ENCODE measurements at regions not wholly inside any gene's neighbourhood (a gene's known extent, or its start where the extent isn't known, plus 50 kb on each side); places are given as distances from the start of the nearest gene placed in this dataset.

DNA sequence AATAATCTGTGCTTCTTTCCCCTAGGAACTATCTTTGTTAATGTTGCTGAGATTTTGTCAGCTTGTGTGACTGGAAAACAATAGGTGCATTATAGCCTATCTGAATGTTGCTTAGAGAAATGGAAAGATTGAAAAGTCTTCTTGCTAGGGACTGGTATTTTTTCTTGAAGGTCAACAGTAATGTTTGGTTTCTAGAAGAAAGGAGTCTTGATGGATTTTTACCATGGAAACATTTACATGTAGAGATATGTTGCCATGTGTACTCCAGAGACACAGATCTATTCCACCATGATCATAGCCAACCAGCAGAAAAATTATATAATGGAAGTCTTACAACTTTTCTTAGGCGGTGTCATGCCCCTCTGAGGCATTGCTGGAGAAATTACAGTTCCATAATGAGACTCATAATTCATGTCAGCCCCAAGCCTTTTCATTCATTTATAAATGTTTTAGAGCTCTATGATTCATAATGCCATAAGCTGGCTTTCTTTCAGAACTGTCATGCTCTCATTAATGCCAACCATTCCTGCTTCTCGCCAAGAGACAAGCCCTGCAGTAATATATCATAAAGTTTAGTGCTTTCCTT lies 175.1 kb upstream of the PTPRZ1 start:
- no peaks in the 10 kb centered on the region for H3K9me3 ChIP-seq (replicated peaks; ENCODE audit: control insufficient read depth, insufficient read depth, low read length)
- H3K36me3 ChIP-seq (ENCODE audit: control insufficient read depth in 2 of 2, extremely low read depth in 1 of 2, insufficient read depth in 2 of 2, low read length in 2 of 2) = no peaks in the 10 kb centered on the region
- no peaks in the 10 kb centered on the region for H3K79me2 ChIP-seq (ENCODE audit: control insufficient read depth, insufficient read depth, low read length)
- no peaks in the 10 kb centered on the region for H4K20me1 ChIP-seq (replicated peaks; ENCODE audit: control insufficient read depth, extremely low read depth, insufficient read depth, low read length)
- H3K9ac ChIP-seq (replicated peaks; ENCODE audit: extremely low read depth, insufficient read depth, low read length) = no peak overlapping the region
- no TSS peak for BruUV-seq (replicated peaks)
- DNase-seq (ENCODE audit: low read depth, low spot score) (no peak), FAIRE-seq (no peak)
- TF ChIP-seq, protein P1, sequence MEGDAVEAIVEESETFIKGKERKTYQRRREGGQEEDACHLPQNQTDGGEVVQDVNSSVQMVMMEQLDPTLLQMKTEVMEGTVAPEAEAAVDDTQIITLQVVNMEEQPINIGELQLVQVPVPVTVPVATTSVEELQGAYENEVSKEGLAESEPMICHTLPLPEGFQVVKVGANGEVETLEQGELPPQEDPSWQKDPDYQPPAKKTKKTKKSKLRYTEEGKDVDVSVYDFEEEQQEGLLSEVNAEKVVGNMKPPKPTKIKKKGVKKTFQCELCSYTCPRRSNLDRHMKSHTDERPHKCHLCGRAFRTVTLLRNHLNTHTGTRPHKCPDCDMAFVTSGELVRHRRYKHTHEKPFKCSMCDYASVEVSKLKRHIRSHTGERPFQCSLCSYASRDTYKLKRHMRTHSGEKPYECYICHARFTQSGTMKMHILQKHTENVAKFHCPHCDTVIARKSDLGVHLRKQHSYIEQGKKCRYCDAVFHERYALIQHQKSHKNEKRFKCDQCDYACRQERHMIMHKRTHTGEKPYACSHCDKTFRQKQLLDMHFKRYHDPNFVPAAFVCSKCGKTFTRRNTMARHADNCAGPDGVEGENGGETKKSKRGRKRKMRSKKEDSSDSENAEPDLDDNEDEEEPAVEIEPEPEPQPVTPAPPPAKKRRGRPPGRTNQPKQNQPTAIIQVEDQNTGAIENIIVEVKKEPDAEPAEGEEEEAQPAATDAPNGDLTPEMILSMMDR (IDR thresholded peaks at IDR 0.05; ENCODE audit: extremely low read depth in 1 of 2, insufficient read depth in 1 of 2, low read depth in 1 of 2, low read length in 2 of 2) = no peak
- TF ChIP-seq POLR2AphosphoS5 (IDR thresholded peaks at IDR 0.05; ENCODE audit: insufficient read depth, low read depth, low read length) (no peak), FOS (IDR thresholded peaks at IDR 0.05; ENCODE audit: borderline replicate concordance, insufficient read depth, low read length) (no peak), POLR2A (IDR thresholded peaks at IDR 0.05; ENCODE audit: low read depth, low read length) (no peak), MYC (IDR thresholded peaks at IDR 0.05; ENCODE audit: low read depth, low read length) (no peak), JUN (IDR thresholded peaks at IDR 0.05; ENCODE audit: borderline replicate concordance, insufficient read depth, insufficient read length, low read depth) (no peak), EZH2 (IDR thresholded peaks at IDR 0.05; ENCODE audit: borderline replicate concordance, low read depth, low read length, severe bottlenecking) (no peak), GATA2 (IDR thresholded peaks at IDR 0.05; ENCODE audit: insufficient read depth, insufficient read length, low read depth, low read length) (no peak)
- TF ChIP-seq, protein P2, sequence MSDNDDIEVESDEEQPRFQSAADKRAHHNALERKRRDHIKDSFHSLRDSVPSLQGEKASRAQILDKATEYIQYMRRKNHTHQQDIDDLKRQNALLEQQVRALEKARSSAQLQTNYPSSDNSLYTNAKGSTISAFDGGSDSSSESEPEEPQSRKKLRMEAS (IDR thresholded peaks at IDR 0.05; ENCODE audit: insufficient read depth, insufficient read length) = no peak
- no peak overlapping the region for H3K4me3 ChIP-seq (replicated peaks in 1 of 3; ENCODE audit: insufficient read depth in 1 of 3, low read depth in 1 of 3, low read length in 3 of 3)
- POLR2A ChIA-PET = no interaction called here
- H3K4me1 ChIP-seq (ENCODE audit: control insufficient read depth, extremely low read depth, insufficient read depth, low read length) = no peaks in the 10 kb centered on the region
- H3K9me1 ChIP-seq (replicated peaks; ENCODE audit: control insufficient read depth, extremely low read depth, insufficient read depth, low read length) = no peaks in the 10 kb centered on the region
- H3K27me3 ChIP-seq (ENCODE audit: control insufficient read depth in 2 of 2, insufficient read depth in 2 of 2, low read length in 2 of 2) = no peaks in the 10 kb centered on the region
- dilution Hi-C loops (cut with MboI; ENCODE audit: extremely low pct_ligation_motif_present, low sequenced_read_pairs) = no loop called here
- H2AFZ ChIP-seq (ENCODE audit: low read depth, low read length) = no peak overlapping the region
- no peak overlapping the region for H3K4me2 ChIP-seq (ENCODE audit: insufficient read depth, low read length)
- CTCF ChIA-PET = no interaction called here
- intact Hi-C loops (cut with micrococcal nuclease) = no loop called here
- H3K27ac ChIP-seq (ENCODE audit: insufficient read depth, low read depth, low read length) = no peak overlapping the region
